GM12878 (cell line): ENCODE measurements at regions not wholly inside any gene's neighbourhood (a gene's known extent, or its start where the extent isn't known, plus 50 kb on each side); places are given as distances from the start of the nearest gene placed in this dataset.

Experiments used
- ATAC-seq: fragments of 200-7000 bp; cut with Tn5 transposase; 3 replicates; pipeline ENCODE4 v1.9.1; 2020; ENCODE audit warnings: mild to moderate bottlenecking, moderate library complexity
- BruUV-seq: library from RNA; stranded (reverse); fragments of 400-500 nt; replicated peaks from 2 replicates; lab custom pipeline; 2021; lab: Mats Ljungman, UMichigan
- CTCF ChIA-PET: fragments of 300-600 bp; sonication (Branson Sonifier 250); formaldehyde crosslinking; extraction: SDS; loops from one replicate; lab custom pipeline; 2021; ENCODE audit warnings: inconsistent platforms; lab: Yijun Ruan, JAX
- POLR2A ChIA-PET: fragments of 350-600 bp; formaldehyde crosslinking; extraction: SDS; loops from one replicate; lab custom pipeline; 2021; ENCODE audit warnings: inconsistent platforms; lab: Charles Lee
- RAD21 ChIA-PET: fragments of 300-600 bp; sonication (Branson Sonifier 250); formaldehyde crosslinking; loops from one replicate; lab custom pipeline; 2023; ENCODE audit warnings: antibody characterized with exemption; ENCODE audit not compliant: unreplicated experiment; lab: Charles Lee
- SMC1A ChIA-PET: fragments of 300-600 bp; sonication (Branson Sonifier 250); formaldehyde crosslinking; loops from one replicate; lab custom pipeline; 2023; ENCODE audit not compliant: unreplicated experiment, uncharacterized antibody; lab: Charles Lee
- DNase-seq: peaks from one replicate; pipeline ENCODE4 v3.0.0-alpha.2; 2011; ENCODE audit warnings: low read depth, low spot score
- FAIRE-seq: peaks from 3 replicates; lab custom pipeline; 2011; peaks lifted over from hg19 to GRCh38; lab: Jason Lieb, UNC
- H2AFZ ChIP-seq: 2 replicates; pipeline ENCODE4 v1.6.0; 2011; ENCODE audit warnings: low read depth, low read length, control low read depth; ENCODE audit not compliant: control insufficient read depth
- H3K27ac ChIP-seq: 2 replicates; pipeline ENCODE4 v1.5.1; 2011; ENCODE audit warnings: control low read depth; ENCODE audit not compliant: control insufficient read depth, insufficient read depth
- H3K27me3 ChIP-seq, 2 experiments: replicated peaks in 1 of 2; 2 replicates each; pipeline versions ENCODE4 v1.6.0 to v1.6.1; 2011; ENCODE audit warnings: low read length in 1 of 2; ENCODE audit not compliant: control insufficient read depth in 2 of 2, insufficient read depth in 2 of 2
- H3K36me3 ChIP-seq, 2 experiments: 2 replicates each; pipeline ENCODE4 v1.5.1; 2011; ENCODE audit warnings: low read length in 1 of 2; ENCODE audit not compliant: control insufficient read depth in 2 of 2, insufficient read depth in 2 of 2
- H3K4me1 ChIP-seq: 2 replicates; pipeline ENCODE4 v1.6.1; 2011; ENCODE audit warnings: mild to moderate bottlenecking, low read length, moderate library complexity, mixed read lengths; ENCODE audit not compliant: control insufficient read depth, insufficient read depth
- H3K4me2 ChIP-seq: 2 replicates; pipeline ENCODE4 v1.6.0; 2011; ENCODE audit warnings: control low read depth; ENCODE audit not compliant: control insufficient read depth, insufficient read depth
- H3K4me3 ChIP-seq: fragments of 200-600 bp; sonication (generic); 2 replicates; pipeline ENCODE4 v1.5.1; 2016
- H3K79me2 ChIP-seq: 2 replicates; pipeline ENCODE4 v1.6.0; 2011; ENCODE audit warnings: low read length; ENCODE audit not compliant: control insufficient read depth, insufficient read depth
- H3K9ac ChIP-seq: 2 replicates; pipeline ENCODE4 v1.8.0; 2011; ENCODE audit warnings: low read length, control low read depth, mixed read lengths; ENCODE audit not compliant: control insufficient read depth, insufficient read depth
- H3K9me3 ChIP-seq: replicated peaks from 3 replicates; pipeline ENCODE4 v1.5.1; 2011; ENCODE audit warnings: mild to moderate bottlenecking, low read length; ENCODE audit not compliant: control insufficient read depth, insufficient read depth
- H4K20me1 ChIP-seq: 2 replicates; pipeline ENCODE4 v1.6.0; 2011; ENCODE audit not compliant: control insufficient read depth, insufficient read depth
- FOXK2 ChIP-seq: fragments of 450-650 bp; IDR thresholded peaks from 2 replicates; pipeline ENCODE4 v1.6.1; 2017; ENCODE audit warnings: mild to moderate bottlenecking, moderate library complexity
- IKZF2 ChIP-seq, 2 experiments: fragments of 450-650 bp; IDR thresholded peaks; 2 replicates each; pipeline ENCODE4 v1.6.1; 2017; ENCODE audit warnings: mild to moderate bottlenecking in 2 of 2, moderate library complexity in 2 of 2
- MTA2 ChIP-seq: fragments of 450-650 bp; IDR thresholded peaks from 2 replicates; pipeline ENCODE4 v1.6.1; 2016; ENCODE audit warnings: low read depth, mild to moderate bottlenecking, moderate library complexity
- MTA3 ChIP-seq: IDR thresholded peaks from 2 replicates; pipeline ENCODE4 v1.6.1; 2012; ENCODE audit warnings: low read length, inconsistent platforms, borderline replicate concordance
- MYC ChIP-seq: IDR thresholded peaks from 2 replicates; pipeline ENCODE4 v1.6.1; 2011; ENCODE audit warnings: mild to moderate bottlenecking, low read length, moderate library complexity, inconsistent platforms; ENCODE audit not compliant: insufficient read depth, insufficient replicate concordance, insufficient read length, severe bottlenecking
- WGBS: methylation state at CpG from one replicate; pipeline ENCODE4 v1.1.6; 2016; ENCODE audit warnings: low lambda C conversion rate; ENCODE audit not compliant: insufficient replicate concordance, insufficient coverage; ENCODE audit errors: missing lambda C conversion rate; 5-methylcytosine and 5-hydroxymethylcytosine counted together
- in situ Hi-C: fragments of 300-500 bp; cut with MboI; formaldehyde crosslinking; loops from 9 replicates; pipeline ENCODE4 v1.14.3; 2018; ENCODE audit warnings: mixed read lengths
- intact Hi-C: fragments of 100-400 bp; cut with micrococcal nuclease; formaldehyde crosslinking; loops from one replicate; pipeline ENCODE4 v1.14.2; 2022; ENCODE audit not compliant: unreplicated experiment

DNA sequence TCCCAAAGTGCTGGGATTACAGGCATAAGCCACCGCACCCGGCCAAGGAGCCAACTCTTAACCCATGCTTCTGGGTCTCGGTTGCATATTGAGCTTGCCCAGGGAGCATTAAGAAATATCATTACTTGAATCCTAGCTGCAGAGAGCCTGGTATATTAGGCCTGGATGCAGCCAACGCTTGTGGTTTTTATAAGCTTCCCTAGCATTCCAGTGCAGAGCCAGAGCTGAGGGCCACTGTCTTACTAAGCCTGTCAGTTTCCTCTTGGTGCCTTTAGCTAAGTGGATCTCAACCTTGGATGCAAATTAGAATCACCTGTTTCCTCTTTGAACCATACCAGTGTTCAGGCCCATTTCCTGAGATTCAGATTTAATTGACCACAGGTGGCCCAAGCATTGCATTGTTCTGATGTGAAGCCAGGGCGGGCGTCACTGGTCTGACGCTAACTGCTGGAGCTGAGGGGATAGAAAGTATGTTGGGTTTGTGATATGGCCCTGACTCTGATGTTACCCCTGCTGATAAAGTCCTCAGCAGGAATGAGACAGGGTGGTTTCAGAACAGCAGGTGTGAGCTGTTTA lies 76.3 kb downstream of the BTBD3 start:
- BruUV-seq, result no TSS peak
- ATAC-seq, result peak; percentile 45
- no peak overlapping the region for H3K27ac ChIP-seq
- CTCF ChIA-PET, result interaction anchor here (0.7 to 5.6 kb wide), 2 partner anchors 18 to 451 kb away, joined by 5 to 35 read pairs; no protein-coding TSS in a partner anchor
- intact Hi-C loops, result no loop called here
- RAD21 ChIA-PET, result interaction anchor here (2.8 kb wide), 1 partner anchor 19 kb away, joined by 11 read pairs; no protein-coding TSS in a partner anchor
- SMC1A ChIA-PET, result interaction anchor here (0.9 to 3.9 kb wide), 7 partner anchors 9 to 82 kb away, joined by 3 to 21 read pairs (median 5); no protein-coding TSS in a partner anchor
- H3K4me3 ChIP-seq, result no peak overlapping the region
- no peak overlapping the region for H3K9ac ChIP-seq
- FAIRE-seq, result no peak
- no peak for DNase-seq
- TF ChIP-seq MYC (no peak), FOXK2 (no peak), IKZF2 (IDR thresholded peaks at IDR 0.05) (peak in 1 of 2 experiments; percentile 28; a peak in 1 of 4 replicates), MTA3 (no peak), MTA2 (peak; percentile 75; the same call in 1 of the 2 replicates)
- TF ChIP-seq, all 136 proteins: peak for 2
- in situ Hi-C loops, result no loop called here
- Histone ChIP-seq H3K36me3 (no peaks in the 10 kb centered on the region), H3K4me2 (no peak overlapping the region), H3K79me2 (no peaks in the 10 kb centered on the region), H3K9me3 (no peaks in the 10 kb centered on the region), H3K27me3 (no peaks in the 10 kb centered on the region), H3K4me1 (no peaks in the 10 kb centered on the region), H2AFZ (no peak overlapping the region), H4K20me1 (no peaks in the 10 kb centered on the region)
- POLR2A ChIA-PET, result no interaction called here
- WGBS, result 56% methylated on average over 7 of the region's 7 CpGs
